Effector memory CD4-positive, alpha-beta T cell (primary cell): ENCODE measurements at regions not wholly inside any gene's neighbourhood (a gene's known extent, or its start where the extent isn't known, plus 50 kb on each side); places are given as distances from the start of the nearest gene placed in this dataset.

Source experiments
- DNase-seq, 3 donors: peaks; one replicate each; pipeline ENCODE4 v3.0.0-alpha.2; 2020
- H3K27ac ChIP-seq: 2 replicates; pipeline ENCODE4 v1.7.0; 2013; ENCODE audit warnings: mild to moderate bottlenecking, low read length, moderate library complexity; ENCODE audit not compliant: insufficient read depth, poor library complexity, severe bottlenecking
- H3K27me3 ChIP-seq: replicated peaks from 2 replicates; pipeline ENCODE4 v1.7.0; 2013; ENCODE audit warnings: mild to moderate bottlenecking, low read length; ENCODE audit not compliant: insufficient read depth, control insufficient read depth, poor library complexity, severe bottlenecking
- H3K36me3 ChIP-seq: 2 replicates; pipeline ENCODE4 v1.7.0; 2013; ENCODE audit warnings: mild to moderate bottlenecking, low read length, moderate library complexity; ENCODE audit not compliant: control insufficient read depth, insufficient read depth
- H3K4me1 ChIP-seq: 2 replicates; pipeline ENCODE4 v1.7.0; 2013; ENCODE audit warnings: low read length, mild to moderate bottlenecking; ENCODE audit not compliant: control insufficient read depth, insufficient read depth, poor library complexity, severe bottlenecking
- H3K4me3 ChIP-seq: 2 replicates; pipeline ENCODE4 v1.7.0; 2013; ENCODE audit warnings: low read length, low read depth, mild to moderate bottlenecking; ENCODE audit not compliant: insufficient read depth, poor library complexity, severe bottlenecking
- H3K9me3 ChIP-seq: 2 replicates; pipeline ENCODE4 v1.7.0; 2013; ENCODE audit warnings: mild to moderate bottlenecking, low read length, moderate library complexity; ENCODE audit not compliant: control insufficient read depth

- no peaks in the 10 kb centered on the region for H3K36me3 ChIP-seq
- no peak overlapping the region for H3K27ac ChIP-seq
- no peaks in the 10 kb centered on the region for H3K4me1 ChIP-seq
- no peak overlapping the region for H3K4me3 ChIP-seq
- no peaks in the 10 kb centered on the region for H3K9me3 ChIP-seq
- H3K27me3 ChIP-seq = no peaks in the 10 kb centered on the region
- no peak for DNase-seq
These were observed 277.7 kb downstream of the TMA16 start for GRCh38 chr4:163772238-163772637.

GRCh38 chr4:163773940-163774339 lies 279.4 kb downstream of the TMA16 start:
- H3K9me3 ChIP-seq = no peaks in the 10 kb centered on the region
- no peak overlapping the region for H3K27ac ChIP-seq
- DNase-seq = no peak
- H3K4me1 ChIP-seq = no peaks in the 10 kb centered on the region
- H3K4me3 ChIP-seq = no peak overlapping the region
- no peaks in the 10 kb centered on the region for H3K36me3 ChIP-seq
- H3K27me3 ChIP-seq = no peaks in the 10 kb centered on the region

GRCh38 chr4:163776957-163777356 lies 282.5 kb downstream of the TMA16 start:
- Histone ChIP-seq H3K4me1 (no peaks in the 10 kb centered on the region), H3K9me3 (no peaks in the 10 kb centered on the region), H3K4me3 (no peak overlapping the region), H3K27ac (no peak overlapping the region), H3K27me3 (no peaks in the 10 kb centered on the region), H3K36me3 (no peaks in the 10 kb centered on the region)
- DNase-seq = no peak

- Histone ChIP-seq H3K4me1 (no peaks in the 10 kb centered on the region), H3K27me3 (no peaks in the 10 kb centered on the region), H3K27ac (no peak overlapping the region), H3K9me3 (no peaks in the 10 kb centered on the region), H3K4me3 (no peak overlapping the region), H3K36me3 (no peaks in the 10 kb centered on the region)
- no peak for DNase-seq
These were observed 287.2 kb downstream of the TMA16 start for GRCh38 chr4:163781726-163782125.

GRCh38 chr4:163790231-163790630 lies 295.7 kb downstream of the TMA16 start:
- Histone ChIP-seq H3K27me3 (no peaks in the 10 kb centered on the region), H3K9me3 (no peaks in the 10 kb centered on the region), H3K4me3 (no peak overlapping the region), H3K4me1 (no peaks in the 10 kb centered on the region), H3K36me3 (no peaks in the 10 kb centered on the region), H3K27ac (no peak overlapping the region)
- DNase-seq = no peak

- Histone ChIP-seq H3K9me3 (no peaks in the 10 kb centered on the region), H3K27me3 (no peaks in the 10 kb centered on the region), H3K4me3 (no peak overlapping the region), H3K27ac (no peak overlapping the region), H3K4me1 (no peaks in the 10 kb centered on the region), H3K36me3 (no peaks in the 10 kb centered on the region)
- DNase-seq = no peak
These were observed 301.4 kb downstream of the TMA16 start for GRCh38 chr4:163795885-163796284.

- no peaks in the 10 kb centered on the region for H3K9me3 ChIP-seq
- no peaks in the 10 kb centered on the region for H3K36me3 ChIP-seq
- no peaks in the 10 kb centered on the region for H3K27me3 ChIP-seq
- no peak overlapping the region for H3K27ac ChIP-seq
- no peak overlapping the region for H3K4me3 ChIP-seq
- no peak for DNase-seq
- no peaks in the 10 kb centered on the region for H3K4me1 ChIP-seq
These were observed 309.5 kb downstream of the TMA16 start for GRCh38 chr4:163804001-163804400.

GRCh38 chr4:163806653-163807052 lies 312.2 kb downstream of the TMA16 start:
- Histone ChIP-seq H3K36me3 (no peaks in the 10 kb centered on the region), H3K27ac (no peak overlapping the region), H3K9me3 (no peaks in the 10 kb centered on the region), H3K4me3 (no peak overlapping the region), H3K27me3 (no peaks in the 10 kb centered on the region), H3K4me1 (no peaks in the 10 kb centered on the region)
- DNase-seq = no peak

- Histone ChIP-seq H3K36me3 (no peaks in the 10 kb centered on the region), H3K27me3 (no peaks in the 10 kb centered on the region), H3K27ac (no peak overlapping the region), H3K4me1 (no peaks in the 10 kb centered on the region), H3K9me3 (no peaks in the 10 kb centered on the region), H3K4me3 (no peak overlapping the region)
- no peak for DNase-seq
These were observed 313.5 kb downstream of the TMA16 start for GRCh38 chr4:163808011-163808410.

- H3K27me3 ChIP-seq = no peaks in the 10 kb centered on the region
- H3K9me3 ChIP-seq = no peaks in the 10 kb centered on the region
- H3K36me3 ChIP-seq = no peaks in the 10 kb centered on the region
- H3K27ac ChIP-seq = no peak overlapping the region
- no peaks in the 10 kb centered on the region for H3K4me1 ChIP-seq
- no peak overlapping the region for H3K4me3 ChIP-seq
- DNase-seq = no peak
These were observed 316.3 kb downstream of the TMA16 start for GRCh38 chr4:163810755-163811154.

- Histone ChIP-seq H3K4me1 (no peaks in the 10 kb centered on the region), H3K36me3 (no peaks in the 10 kb centered on the region), H3K4me3 (no peak overlapping the region), H3K9me3 (no peaks in the 10 kb centered on the region), H3K27ac (no peak overlapping the region), H3K27me3 (no peaks in the 10 kb centered on the region)
- no peak for DNase-seq
These were observed 321.3 kb downstream of the TMA16 start for GRCh38 chr4:163815776-163816175.
